ENCODE measurements at regions not wholly inside any gene's neighbourhood (a gene's known extent, or its start where the extent isn't known, plus 50 kb on each side); places are given as distances from the start of the nearest gene placed in this dataset.

DNA sequence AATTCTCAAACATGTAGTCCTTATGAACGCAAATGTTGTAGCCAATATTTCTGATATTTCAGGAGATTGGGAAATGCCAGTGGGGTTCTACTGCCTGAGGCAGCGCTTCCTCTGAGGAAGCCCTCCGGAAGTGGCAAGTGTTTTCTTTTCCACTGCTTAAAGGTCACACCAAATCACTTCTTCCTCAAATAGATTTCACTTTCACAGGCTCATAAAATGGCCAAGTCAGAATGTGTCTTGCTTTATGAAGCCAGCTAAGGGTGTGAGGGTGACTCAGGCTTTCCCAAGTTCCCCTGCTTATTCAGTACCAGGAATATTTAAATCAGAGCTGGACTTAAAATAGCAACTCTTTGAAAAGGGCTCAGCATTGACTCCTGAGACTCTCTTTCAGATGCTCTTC lies 514.2 kb upstream of the DIPK2B start:
- Histone ChIP-seq H3K36me3 (no peaks in the 10 kb centered on the region), H3K27me3 (no peaks in the 10 kb centered on the region), H3K4me1 (no peaks in the 10 kb centered on the region), H3K9me3 (no peaks in the 10 kb centered on the region), H3K27ac (no peak overlapping the region), H3K4me3 (no peak overlapping the region)
- peak in 3 of 4 donors; percentile 26 to 44 (median 43) for ATAC-seq
- WGBS (ENCODE audit: insufficient coverage, low coverage, low lambda C conversion rate, missing lambda C conversion rate), result 58% methylated on average over 2 of the region's 3 CpGs
- DNase-seq, result no peak
- TF ChIP-seq CTCF (IDR thresholded peaks at IDR 0.05), result no peak
- TF ChIP-seq POLR2A (IDR thresholded peaks at IDR 0.05), result no peak
- intact Hi-C loops (cut with DNase I), result no loop called here

DNA sequence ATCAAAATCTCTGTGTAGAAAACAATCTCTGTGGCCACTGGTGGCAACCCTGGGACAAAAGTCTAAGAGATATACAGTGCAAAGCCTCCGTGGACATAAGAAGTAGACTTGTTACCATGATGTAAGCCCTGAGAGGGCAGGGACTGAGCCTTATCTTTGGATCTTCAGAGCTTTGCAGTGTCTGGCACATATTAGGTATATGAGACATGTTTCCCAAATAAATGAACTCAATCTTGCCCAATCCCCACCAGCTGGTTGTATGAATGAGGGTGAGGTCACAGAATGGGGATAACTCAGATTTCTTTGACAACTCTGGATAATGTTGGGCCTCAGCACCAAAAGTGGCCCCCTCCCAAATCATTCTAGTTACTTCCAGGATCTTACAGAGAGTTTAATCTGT lies 511.4 kb upstream of the DIPK2B start:
- intact Hi-C loops (cut with DNase I), result no loop called here
- WGBS (ENCODE audit: insufficient coverage, low coverage, low lambda C conversion rate, missing lambda C conversion rate), result 13% methylated on average over 1 of the region's 1 CpG
- no peaks in the 10 kb centered on the region for H3K9me3 ChIP-seq
- no peaks in the 10 kb centered on the region for H3K4me1 ChIP-seq
- H3K4me3 ChIP-seq, result no peak overlapping the region
- no peak for DNase-seq
- no peaks in the 10 kb centered on the region for H3K36me3 ChIP-seq
- no peak for ATAC-seq
- no peaks in the 10 kb centered on the region for H3K27me3 ChIP-seq
- TF ChIP-seq CTCF (IDR thresholded peaks at IDR 0.05) (no peak), POLR2A (IDR thresholded peaks at IDR 0.05) (no peak)
- no peak overlapping the region for H3K27ac ChIP-seq

DNA sequence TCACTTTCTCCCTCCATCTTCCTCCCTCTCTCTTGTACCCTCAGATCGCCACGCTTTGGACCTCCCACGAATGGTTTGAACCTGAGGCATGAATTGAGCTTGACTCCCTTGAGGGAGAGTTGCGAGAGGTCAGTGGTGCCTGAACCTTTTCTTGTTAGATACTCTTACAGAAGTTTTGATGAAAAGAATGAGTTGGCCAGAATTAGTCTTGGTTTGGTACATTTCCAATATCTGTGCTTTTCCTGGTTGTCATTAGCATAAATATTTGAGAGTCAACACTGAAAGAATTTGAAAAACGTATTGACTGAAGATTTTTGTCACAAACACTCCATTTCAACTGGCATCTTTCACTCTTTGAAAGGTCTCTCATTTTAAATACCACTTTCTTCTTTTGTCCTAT lies 510.6 kb upstream of the DIPK2B start:
- Histone ChIP-seq H3K27ac (no peak overlapping the region), H3K27me3 (no peaks in the 10 kb centered on the region), H3K4me1 (no peaks in the 10 kb centered on the region), H3K9me3 (no peaks in the 10 kb centered on the region), H3K36me3 (no peaks in the 10 kb centered on the region), H3K4me3 (no peak overlapping the region)
- ATAC-seq (no peak), DNase-seq (no peak)
- WGBS (ENCODE audit: insufficient coverage, low coverage, low lambda C conversion rate, missing lambda C conversion rate), result 47% methylated on average over 5 of the region's 5 CpGs
- intact Hi-C loops (cut with DNase I), result no loop called here
- TF ChIP-seq CTCF (IDR thresholded peaks at IDR 0.05), result no peak
- no peak for TF ChIP-seq POLR2A (IDR thresholded peaks at IDR 0.05)

DNA sequence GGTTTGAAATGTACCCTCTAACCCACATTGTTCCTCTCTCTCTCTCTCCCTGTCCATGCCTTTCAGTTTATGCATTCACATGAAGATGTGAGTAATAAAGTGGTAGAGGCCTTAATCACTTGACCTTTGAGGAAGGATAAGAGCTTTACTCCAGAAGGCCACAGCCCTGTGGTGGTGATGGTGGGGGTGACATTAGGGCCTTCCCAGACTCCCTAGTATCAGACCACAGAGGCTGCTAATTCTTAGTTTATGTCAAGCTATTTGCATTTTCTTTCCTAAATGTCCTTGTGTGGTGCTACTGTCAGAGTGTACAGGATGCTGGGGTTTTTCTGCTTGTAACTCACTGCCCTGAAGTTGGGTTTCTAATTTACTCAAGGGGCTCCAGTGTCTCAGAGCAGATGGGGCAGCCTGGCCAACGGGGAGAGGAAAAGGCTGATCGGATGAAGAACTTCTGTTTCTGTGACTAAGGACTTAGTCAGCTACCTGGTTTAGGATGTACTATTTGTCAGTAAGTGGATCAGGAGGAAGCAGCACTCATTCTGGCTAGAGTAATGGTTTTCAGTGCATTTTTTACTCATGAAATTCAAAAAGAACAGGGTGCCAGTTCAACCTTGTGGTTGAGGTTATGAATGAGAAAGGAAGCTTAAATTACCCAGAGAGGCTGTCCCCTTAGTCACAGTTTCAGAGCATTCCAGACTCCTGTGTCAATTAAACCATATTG lies 509.6 kb upstream of the DIPK2B start:
- DNase-seq (no peak), ATAC-seq (no peak)
- no peak overlapping the region for H3K27ac ChIP-seq
- TF ChIP-seq POLR2A (IDR thresholded peaks at IDR 0.05), result no peak
- no peak for TF ChIP-seq CTCF (IDR thresholded peaks at IDR 0.05)
- WGBS (ENCODE audit: insufficient coverage, low coverage, low lambda C conversion rate, missing lambda C conversion rate), result 24% methylated on average over 2 of the region's 2 CpGs
- H3K4me3 ChIP-seq, result no peak overlapping the region
- H3K27me3 ChIP-seq, result no peaks in the 10 kb centered on the region
- no peaks in the 10 kb centered on the region for H3K36me3 ChIP-seq
- H3K4me1 ChIP-seq, result no peaks in the 10 kb centered on the region
- H3K9me3 ChIP-seq, result no peaks in the 10 kb centered on the region
- intact Hi-C loops (cut with DNase I), result no loop called here
